Testis (tissue), 2 donors: ENCODE measurements at regions not wholly inside any gene's neighbourhood (a gene's known extent, or its start where the extent isn't known, plus 50 kb on each side); places are given as distances from the start of the nearest gene placed in this dataset.

Experiments
- POLR2A ChIP-seq: fragments of 450-650 bp; IDR thresholded peaks from one replicate; pipeline ENCODE4 v1.6.1; 2017; ENCODE audit warnings: antibody characterized with exemption, mild to moderate bottlenecking, moderate library complexity
- TF ChIP-seq, protein P1 (sequence below), 3 experiments: fragments of 450-650 bp in 2 of 3; fragments of 200-600 bp in 1 of 3; sonication (generic) in 1 of 3; IDR thresholded peaks; one replicate each; pipeline ENCODE4 v1.5.1; 2016 to 2019; ENCODE audit warnings: antibody characterized with exemption in 3 of 3, mild to moderate bottlenecking in 2 of 3, moderate library complexity in 1 of 3

- no peak for TF ChIP-seq POLR2A
- TF ChIP-seq, protein P1, sequence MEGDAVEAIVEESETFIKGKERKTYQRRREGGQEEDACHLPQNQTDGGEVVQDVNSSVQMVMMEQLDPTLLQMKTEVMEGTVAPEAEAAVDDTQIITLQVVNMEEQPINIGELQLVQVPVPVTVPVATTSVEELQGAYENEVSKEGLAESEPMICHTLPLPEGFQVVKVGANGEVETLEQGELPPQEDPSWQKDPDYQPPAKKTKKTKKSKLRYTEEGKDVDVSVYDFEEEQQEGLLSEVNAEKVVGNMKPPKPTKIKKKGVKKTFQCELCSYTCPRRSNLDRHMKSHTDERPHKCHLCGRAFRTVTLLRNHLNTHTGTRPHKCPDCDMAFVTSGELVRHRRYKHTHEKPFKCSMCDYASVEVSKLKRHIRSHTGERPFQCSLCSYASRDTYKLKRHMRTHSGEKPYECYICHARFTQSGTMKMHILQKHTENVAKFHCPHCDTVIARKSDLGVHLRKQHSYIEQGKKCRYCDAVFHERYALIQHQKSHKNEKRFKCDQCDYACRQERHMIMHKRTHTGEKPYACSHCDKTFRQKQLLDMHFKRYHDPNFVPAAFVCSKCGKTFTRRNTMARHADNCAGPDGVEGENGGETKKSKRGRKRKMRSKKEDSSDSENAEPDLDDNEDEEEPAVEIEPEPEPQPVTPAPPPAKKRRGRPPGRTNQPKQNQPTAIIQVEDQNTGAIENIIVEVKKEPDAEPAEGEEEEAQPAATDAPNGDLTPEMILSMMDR (IDR thresholded peaks at IDR 0.05): no peak
Observed at GRCh38 chr9:23412046-23412445, 414.0 kb downstream of the ELAVL2 start.
